ENCODE measurements at regions not wholly inside any gene's neighbourhood (a gene's known extent, or its start where the extent isn't known, plus 50 kb on each side); places are given as distances from the start of the nearest gene placed in this dataset.

DNA sequence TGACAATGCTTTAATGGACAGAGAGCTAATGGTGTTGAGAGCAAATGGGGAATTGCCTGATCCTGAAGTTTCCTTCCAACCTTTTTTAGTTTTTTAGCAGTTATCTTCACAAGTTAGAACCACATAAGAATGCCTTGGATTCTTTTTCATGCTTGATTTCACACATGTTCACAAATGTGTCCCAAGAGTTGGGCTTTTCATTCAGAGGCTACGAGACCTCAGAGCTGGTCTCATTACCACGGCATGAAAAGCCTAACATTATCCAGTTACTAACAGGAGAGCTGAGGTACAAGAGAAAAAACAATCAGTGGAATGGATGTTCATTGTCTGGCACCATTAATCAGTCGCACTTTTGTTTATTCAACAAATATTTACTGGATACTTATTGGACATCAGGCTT lies 340.6 kb downstream of the ZNF326 start:
- Histone ChIP-seq H3K9me3 (no peaks in the 10 kb centered on the region), H3K4me1 (peaks cover 0 to 6% (median 0%) of the 10 kb centered on the region in 4 donors), H3K4me3 (no peak overlapping the region), H3K36me3 (no peaks in the 10 kb centered on the region), H3K27me3 (no peaks in the 10 kb centered on the region), H3K27ac (no peak overlapping the region)
- WGBS, 2 donors (ENCODE audit: low coverage in 1 of 2) = 67 to 88% methylated on average over 3 of the region's 3 CpGs
- no peak for DNase-seq
- in situ Hi-C loops (cut with MboI; ENCODE audit: low pct_ligation_motif_present in 1 of 4, low pct_unique_long_range_greater_than_20kb in 1 of 4, low sequenced_read_pairs in 3 of 4) = no loop called here
- intact Hi-C loops (cut with DNase I; ENCODE audit: low total_unique reads) = no loop called here
- TF ChIP-seq POLR2A (IDR thresholded peaks at IDR 0.05) (no peak), EP300 (IDR thresholded peaks at IDR 0.05; ENCODE audit: low read depth) (no peak), POLR2AphosphoS5 (IDR thresholded peaks at IDR 0.05) (no peak)
- TF ChIP-seq, protein P1, sequence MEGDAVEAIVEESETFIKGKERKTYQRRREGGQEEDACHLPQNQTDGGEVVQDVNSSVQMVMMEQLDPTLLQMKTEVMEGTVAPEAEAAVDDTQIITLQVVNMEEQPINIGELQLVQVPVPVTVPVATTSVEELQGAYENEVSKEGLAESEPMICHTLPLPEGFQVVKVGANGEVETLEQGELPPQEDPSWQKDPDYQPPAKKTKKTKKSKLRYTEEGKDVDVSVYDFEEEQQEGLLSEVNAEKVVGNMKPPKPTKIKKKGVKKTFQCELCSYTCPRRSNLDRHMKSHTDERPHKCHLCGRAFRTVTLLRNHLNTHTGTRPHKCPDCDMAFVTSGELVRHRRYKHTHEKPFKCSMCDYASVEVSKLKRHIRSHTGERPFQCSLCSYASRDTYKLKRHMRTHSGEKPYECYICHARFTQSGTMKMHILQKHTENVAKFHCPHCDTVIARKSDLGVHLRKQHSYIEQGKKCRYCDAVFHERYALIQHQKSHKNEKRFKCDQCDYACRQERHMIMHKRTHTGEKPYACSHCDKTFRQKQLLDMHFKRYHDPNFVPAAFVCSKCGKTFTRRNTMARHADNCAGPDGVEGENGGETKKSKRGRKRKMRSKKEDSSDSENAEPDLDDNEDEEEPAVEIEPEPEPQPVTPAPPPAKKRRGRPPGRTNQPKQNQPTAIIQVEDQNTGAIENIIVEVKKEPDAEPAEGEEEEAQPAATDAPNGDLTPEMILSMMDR (IDR thresholded peaks at IDR 0.05) = no peak

DNA sequence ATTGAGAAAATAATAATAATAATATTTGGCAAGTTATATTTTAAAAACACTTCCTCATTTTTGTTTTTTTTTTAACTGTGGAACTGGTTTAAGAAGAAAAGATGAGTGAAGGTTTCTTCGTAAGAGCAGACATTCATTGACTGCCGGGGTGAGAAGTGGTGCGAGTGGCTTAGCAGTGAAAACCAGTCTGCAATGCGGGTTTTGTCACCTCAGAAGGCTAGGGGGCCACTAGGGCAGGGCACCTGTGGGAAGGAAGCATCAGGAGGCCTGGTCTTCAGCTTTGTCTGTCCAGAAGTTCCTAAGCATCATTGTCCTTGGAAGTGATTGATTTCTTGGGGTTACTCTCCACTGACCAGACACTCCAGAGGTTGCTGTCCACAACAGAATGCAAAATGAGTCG lies 339.2 kb downstream of the ZNF326 start:
- WGBS, 2 donors (ENCODE audit: low coverage in 1 of 2) = 75 to 88% methylated on average over 5 of the region's 5 CpGs
- in situ Hi-C loops (cut with MboI; ENCODE audit: low pct_ligation_motif_present in 1 of 4, low pct_unique_long_range_greater_than_20kb in 1 of 4, low sequenced_read_pairs in 3 of 4) (no loop called here), intact Hi-C loops (cut with DNase I; ENCODE audit: low total_unique reads) (no loop called here)
- Histone ChIP-seq H3K4me3 (no peak overlapping the region), H3K9me3 (no peaks in the 10 kb centered on the region), H3K27ac (no peak overlapping the region), H3K27me3 (no peaks in the 10 kb centered on the region), H3K36me3 (no peaks in the 10 kb centered on the region), H3K4me1 (no peaks in the 10 kb centered on the region)
- DNase-seq = no peak
- TF ChIP-seq EP300 (IDR thresholded peaks at IDR 0.05; ENCODE audit: low read depth) (no peak), POLR2AphosphoS5 (IDR thresholded peaks at IDR 0.05) (no peak), POLR2A (IDR thresholded peaks at IDR 0.05) (no peak)
- TF ChIP-seq, protein P1 (IDR thresholded peaks at IDR 0.05) = no peak

DNA sequence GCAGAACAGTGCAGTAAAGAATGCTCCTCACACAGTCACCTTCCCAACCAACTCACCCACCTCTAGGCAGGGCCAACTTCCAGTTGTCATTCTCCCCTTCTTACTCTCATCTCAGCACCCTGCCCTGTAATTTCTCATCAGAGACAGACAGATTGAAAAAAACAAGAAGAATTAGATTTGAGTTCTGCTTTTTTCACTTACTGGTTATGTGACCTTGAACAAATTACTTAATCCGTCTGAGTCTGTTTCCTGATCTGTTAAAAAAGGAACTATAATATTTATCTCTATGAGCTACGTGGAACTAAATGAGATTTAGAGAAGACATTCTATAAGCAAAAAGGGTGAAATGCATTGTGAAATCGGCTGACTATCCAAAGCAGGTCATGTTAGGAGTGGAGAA lies 330.3 kb downstream of the ZNF326 start:
- in situ Hi-C loops (cut with MboI; ENCODE audit: low pct_ligation_motif_present in 1 of 4, low pct_unique_long_range_greater_than_20kb in 1 of 4, low sequenced_read_pairs in 3 of 4) = no loop called here

DNA sequence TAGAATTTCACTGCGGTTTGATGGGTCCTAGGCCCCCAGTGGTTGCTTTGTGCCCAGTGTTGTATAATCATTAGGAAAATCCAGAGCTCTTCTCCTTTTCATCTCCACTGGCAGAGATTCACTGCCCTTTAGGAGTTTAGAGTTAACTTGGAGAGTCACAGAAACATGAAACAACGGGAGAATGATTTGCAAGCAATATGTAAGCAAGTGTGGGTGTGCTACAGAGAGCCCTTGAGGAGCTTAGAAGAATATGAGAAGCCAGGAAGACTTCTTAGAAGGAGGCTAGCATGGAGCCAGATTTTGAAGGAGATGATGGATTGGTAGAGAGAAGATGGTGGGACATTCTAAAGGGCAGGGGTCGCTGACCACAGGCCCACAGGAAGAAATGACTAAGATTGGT lies 327.3 kb downstream of the ZNF326 start:
- WGBS, 2 donors (ENCODE audit: low coverage in 1 of 2) = 45 to 69% methylated on average over 3 of the region's 3 CpGs
- Histone ChIP-seq H3K4me1 (no peaks in the 10 kb centered on the region), H3K27me3 (no peaks in the 10 kb centered on the region), H3K36me3 (no peaks in the 10 kb centered on the region), H3K27ac (no peak overlapping the region), H3K4me3 (no peak overlapping the region), H3K9me3 (no peaks in the 10 kb centered on the region)
- TF ChIP-seq POLR2AphosphoS5 (IDR thresholded peaks at IDR 0.05) = no peak
- TF ChIP-seq POLR2A (IDR thresholded peaks at IDR 0.05) = no peak
- TF ChIP-seq, protein P1 (IDR thresholded peaks at IDR 0.05) = no peak
- TF ChIP-seq EP300 (IDR thresholded peaks at IDR 0.05; ENCODE audit: low read depth) = no peak
- no peak for DNase-seq
- in situ Hi-C loops (cut with MboI; ENCODE audit: low pct_ligation_motif_present in 1 of 4, low pct_unique_long_range_greater_than_20kb in 1 of 4, low sequenced_read_pairs in 3 of 4) (no loop called here), intact Hi-C loops (cut with DNase I; ENCODE audit: low total_unique reads) (no loop called here)

More for the DNA sequence above, 330.3 kb downstream of the ZNF326 start:
- TF ChIP-seq, protein P1 (IDR thresholded peaks at IDR 0.05) = no peak
- TF ChIP-seq POLR2A (IDR thresholded peaks at IDR 0.05) (no peak), POLR2AphosphoS5 (IDR thresholded peaks at IDR 0.05) (no peak), EP300 (IDR thresholded peaks at IDR 0.05; ENCODE audit: low read depth) (no peak)
- Histone ChIP-seq H3K36me3 (no peaks in the 10 kb centered on the region), H3K4me1 (no peaks in the 10 kb centered on the region), H3K27ac (no peak overlapping the region), H3K4me3 (no peak overlapping the region), H3K27me3 (no peaks in the 10 kb centered on the region), H3K9me3 (no peaks in the 10 kb centered on the region)
- 58 to 65% methylated on average over 3 of the region's 3 CpGs for WGBS, 2 donors (ENCODE audit: low coverage in 1 of 2)
- intact Hi-C loops (cut with DNase I; ENCODE audit: low total_unique reads) = no loop called here
- DNase-seq = no peak

Measured in transverse colon (tissue), 4 donors.